ENCODE measurements at regions not wholly inside any gene's neighbourhood (a gene's known extent, or its start where the extent isn't known, plus 50 kb on each side); places are given as distances from the start of the nearest gene placed in this dataset.

GRCh38 chr2:78775291-78775690, 250.2 kb upstream of the REG3G start:
- ATAC-seq (no peak), DNase-seq (no peak)
- TF ChIP-seq CTCF (IDR thresholded peaks at IDR 0.05) = no peak
- no peaks in the 10 kb centered on the region for H3K36me3 ChIP-seq
- no peak overlapping the region for H3K4me3 ChIP-seq
- no peak overlapping the region for H3K27ac ChIP-seq
- no peaks in the 10 kb centered on the region for H3K27me3 ChIP-seq
- peaks cover 0 to 19% (median 0%) of the 10 kb centered on the region in 11 donors for H3K9me3 ChIP-seq
- no peaks in the 10 kb centered on the region for H3K4me1 ChIP-seq
- WGBS, 2 donors = 92 to 94% methylated on average over 4 of the region's 4 CpGs
- intact Hi-C loops (cut with DNase I) = no loop called here

GRCh38 chr2:78778756-78779510, 246.6 kb upstream of the REG3G start:
- H3K4me3 ChIP-seq = no peak overlapping the region
- no peak for ATAC-seq
- peaks cover 0 to 19% (median 0%) of the 10 kb centered on the region in 11 donors for H3K9me3 ChIP-seq
- H3K36me3 ChIP-seq = no peaks in the 10 kb centered on the region
- 89 to 95% methylated on average over 55 to 69 of the region's 69 CpGs for WGBS, 2 donors
- no peaks in the 10 kb centered on the region for H3K4me1 ChIP-seq
- no peak overlapping the region for H3K27ac ChIP-seq
- no peak for TF ChIP-seq CTCF (IDR thresholded peaks at IDR 0.05)
- intact Hi-C loops (cut with DNase I) = no loop called here
- H3K27me3 ChIP-seq = no peaks in the 10 kb centered on the region
- no peak for DNase-seq

GRCh38 chr2:78779761-78780160, 245.7 kb upstream of the REG3G start:
- no peak for ATAC-seq
- no peak overlapping the region for H3K27ac ChIP-seq
- H3K9me3 ChIP-seq = peaks cover 0 to 19% (median 0%) of the 10 kb centered on the region in 11 donors
- DNase-seq = no peak
- intact Hi-C loops (cut with DNase I) = no loop called here
- no peaks in the 10 kb centered on the region for H3K4me1 ChIP-seq
- H3K36me3 ChIP-seq = no peaks in the 10 kb centered on the region
- no peak for TF ChIP-seq CTCF (IDR thresholded peaks at IDR 0.05)
- 75 to 81% methylated on average over 12 of the region's 12 CpGs for WGBS, 2 donors
- no peak overlapping the region for H3K4me3 ChIP-seq
- H3K27me3 ChIP-seq = no peaks in the 10 kb centered on the region

- Histone ChIP-seq H3K9me3 (peaks cover 0 to 19% (median 0%) of the 10 kb centered on the region in 11 donors), H3K27ac (no peak overlapping the region)
Observed at GRCh38 chr2:78780256-78780655, 245.2 kb upstream of the REG3G start.

More at GRCh38 chr2:78780256-78780655, 245.2 kb upstream of the REG3G start:
- 24 to 25% methylated on average over 5 of the region's 5 CpGs for WGBS, 2 donors
- TF ChIP-seq CTCF (IDR thresholded peaks at IDR 0.05) = no peak
- Histone ChIP-seq H3K4me3 (no peak overlapping the region), H3K36me3 (no peaks in the 10 kb centered on the region), H3K4me1 (no peaks in the 10 kb centered on the region), H3K27me3 (no peaks in the 10 kb centered on the region)
- no peak for DNase-seq
- intact Hi-C loops (cut with DNase I) = no loop called here
- peak in 1 of 8 donors; percentile 61 for ATAC-seq
